ENCODE measurements at regions not wholly inside any gene's neighbourhood (a gene's known extent, or its start where the extent isn't known, plus 50 kb on each side); places are given as distances from the start of the nearest gene placed in this dataset.

- Histone ChIP-seq H3K4me3 (no peak overlapping the region), H3K27ac (no peak overlapping the region), H3K4me1 (ENCODE audit: insufficient read depth) (no peaks in the 10 kb centered on the region), H3K27me3 (no peaks in the 10 kb centered on the region), H3K9me3 (no peaks in the 10 kb centered on the region), H3K36me3 (no peaks in the 10 kb centered on the region)
- TF ChIP-seq EP300 (IDR thresholded peaks at IDR 0.05) = no peak
- TF ChIP-seq POLR2A (IDR thresholded peaks at IDR 0.05) = no peak
- no peak for TF ChIP-seq CTCF (IDR thresholded peaks at IDR 0.05)
- 88 to 91% (median 89%) methylated on average over 10 to 11 of the region's 11 CpGs for WGBS, 3 donors
- DNase-seq = no peak
- intact Hi-C loops (cut with DNase I) = loop anchor here in 3 of 4 donors (5.0 to 10.0 kb wide), 3 partner anchors 205 to 365 kb away; no protein-coding TSS in a partner anchor
Observed at GRCh38 chr6:166779381-166779780, 152.3 kb upstream of the RPS6KA2 start.

GRCh38 chr6:166778776-166779175, 151.7 kb upstream of the RPS6KA2 start:
- intact Hi-C loops (cut with DNase I) = loop anchor here in 3 of 4 donors (5.0 to 10.0 kb wide), 3 partner anchors 206 to 366 kb away; no protein-coding TSS in a partner anchor
- no peak for DNase-seq
- H3K4me3 ChIP-seq = no peak overlapping the region
- H3K27me3 ChIP-seq = no peaks in the 10 kb centered on the region
- H3K36me3 ChIP-seq = no peaks in the 10 kb centered on the region
- H3K27ac ChIP-seq = no peak overlapping the region
- TF ChIP-seq EP300 (IDR thresholded peaks at IDR 0.05) (no peak), POLR2A (IDR thresholded peaks at IDR 0.05) (no peak)
- H3K9me3 ChIP-seq = no peaks in the 10 kb centered on the region
- H3K4me1 ChIP-seq (ENCODE audit: insufficient read depth) = no peaks in the 10 kb centered on the region
- WGBS, 3 donors = 76 to 87% (median 87%) methylated on average over 14 of the region's 14 CpGs

DNA sequence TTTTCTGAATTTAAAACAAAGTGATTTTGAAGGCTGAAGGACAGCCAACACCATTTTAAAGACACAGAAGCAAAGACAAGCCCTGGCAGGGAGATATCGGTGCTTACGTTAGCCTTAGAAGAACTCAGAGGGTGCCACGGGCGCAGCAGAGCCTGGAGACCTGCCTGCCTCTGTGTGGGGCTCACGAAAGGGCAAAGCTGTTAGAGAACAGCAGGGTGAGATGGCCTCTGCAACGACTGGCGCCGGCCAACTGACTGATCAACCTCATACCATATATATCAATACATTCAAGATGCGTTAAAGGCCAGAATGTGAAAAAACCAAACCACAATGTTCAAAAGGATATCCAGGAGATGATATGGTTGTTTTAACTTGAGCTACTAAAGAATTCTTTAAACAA, 151.0 kb upstream of the RPS6KA2 start:
- no peak for DNase-seq
- H3K27me3 ChIP-seq = no peaks in the 10 kb centered on the region
- H3K4me3 ChIP-seq = no peak overlapping the region
- H3K36me3 ChIP-seq = no peaks in the 10 kb centered on the region
- no peaks in the 10 kb centered on the region for H3K9me3 ChIP-seq
- intact Hi-C loops (cut with DNase I) = loop anchor here in 3 of 4 donors (5.0 to 10.0 kb wide), 3 partner anchors 207 to 367 kb away; no protein-coding TSS in a partner anchor
- no peak for TF ChIP-seq POLR2A (IDR thresholded peaks at IDR 0.05)
- TF ChIP-seq EP300 (IDR thresholded peaks at IDR 0.05) = no peak
- TF ChIP-seq CTCF (IDR thresholded peaks at IDR 0.05) = no peak
- no peak overlapping the region for H3K27ac ChIP-seq
- H3K4me1 ChIP-seq (ENCODE audit: insufficient read depth) = no peaks in the 10 kb centered on the region
- 69 to 79% (median 70%) methylated on average over 9 of the region's 9 CpGs for WGBS, 3 donors

GRCh38 chr6:166777096-166777630, 150.1 kb upstream of the RPS6KA2 start:
- Histone ChIP-seq H3K4me1 (ENCODE audit: insufficient read depth) (no peaks in the 10 kb centered on the region), H3K27me3 (no peaks in the 10 kb centered on the region), H3K4me3 (no peak overlapping the region), H3K9me3 (no peaks in the 10 kb centered on the region), H3K27ac (no peak overlapping the region), H3K36me3 (no peaks in the 10 kb centered on the region)
- intact Hi-C loops (cut with DNase I) = loop anchor here in 3 of 4 donors (5.0 to 10.0 kb wide), 3 partner anchors 208 to 368 kb away; no protein-coding TSS in a partner anchor
- TF ChIP-seq POLR2A (IDR thresholded peaks at IDR 0.05) (no peak), EP300 (IDR thresholded peaks at IDR 0.05) (no peak), CTCF (IDR thresholded peaks at IDR 0.05) (no peak)
- WGBS, 3 donors = 77 to 83% (median 83%) methylated on average over 14 of the region's 14 CpGs
- DNase-seq = no peak

GRCh38 chr6:166776571-166776970, 149.5 kb upstream of the RPS6KA2 start:
- Histone ChIP-seq H3K27me3 (no peaks in the 10 kb centered on the region), H3K36me3 (no peaks in the 10 kb centered on the region), H3K27ac (no peak overlapping the region), H3K9me3 (no peaks in the 10 kb centered on the region), H3K4me3 (no peak overlapping the region), H3K4me1 (ENCODE audit: insufficient read depth) (no peaks in the 10 kb centered on the region)
- intact Hi-C loops (cut with DNase I) = loop anchor here in 3 of 4 donors (5.0 to 10.0 kb wide), 3 partner anchors 208 to 368 kb away; no protein-coding TSS in a partner anchor
- no peak for TF ChIP-seq CTCF (IDR thresholded peaks at IDR 0.05)
- TF ChIP-seq EP300 (IDR thresholded peaks at IDR 0.05) = no peak
- TF ChIP-seq POLR2A (IDR thresholded peaks at IDR 0.05) = no peak
- DNase-seq = no peak
- 89 to 92% (median 90%) methylated on average over 12 of the region's 12 CpGs for WGBS, 3 donors
